Activated T-cell treated with anti-CD3 and anti-CD28 coated beads for 48 hours (primary cell): ENCODE measurements at regions not wholly inside any gene's neighbourhood (a gene's known extent, or its start where the extent isn't known, plus 50 kb on each side); places are given as distances from the start of the nearest gene placed in this dataset.

ENCODE experiments used
- DNase-seq: peaks from one replicate; pipeline ENCODE4 v3.0.0-alpha.2; 2020; ENCODE audit warnings: low read depth

DNA sequence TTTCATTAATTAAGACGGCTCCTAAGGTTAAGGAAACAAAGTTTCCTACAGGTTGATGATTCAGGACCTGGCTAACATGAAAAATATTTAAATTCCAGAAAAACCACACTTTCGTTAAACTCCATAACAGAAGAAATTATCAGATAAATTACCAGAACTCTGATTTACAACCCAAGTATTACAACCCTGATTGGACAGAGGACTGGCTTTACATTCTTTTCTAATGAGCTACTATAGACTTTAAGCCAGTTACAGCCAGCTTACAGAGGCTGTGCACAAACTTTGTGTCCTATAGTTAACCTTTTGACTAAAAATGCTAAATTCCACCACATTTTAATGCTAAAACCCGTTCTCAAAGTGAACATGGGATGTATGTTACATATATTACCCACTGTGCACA lies 458.6 kb downstream of the KCNJ3 start:
- no peak for DNase-seq

GRCh38 chr2:155151945-155152344 lies 453.4 kb downstream of the KCNJ3 start:
- no peak for DNase-seq

- no peak for DNase-seq
Observed at GRCh38 chr2:155151472-155151871, 453.0 kb downstream of the KCNJ3 start.

- no peak for DNase-seq
Observed at GRCh38 chr2:155145758-155146229, 447.3 kb downstream of the KCNJ3 start.

- DNase-seq = no peak
Observed at GRCh38 chr2:155141418-155141817, 442.9 kb downstream of the KCNJ3 start.

- DNase-seq = no peak
Observed at GRCh38 chr2:155125585-155126230, 427.2 kb downstream of the KCNJ3 start.

GRCh38 chr2:155115846-155116245 lies 417.4 kb downstream of the KCNJ3 start:
- DNase-seq = no peak

GRCh38 chr2:155111070-155111469 lies 412.6 kb downstream of the KCNJ3 start:
- no peak for DNase-seq

- no peak for DNase-seq
Observed at GRCh38 chr2:155109527-155109926, 411.0 kb downstream of the KCNJ3 start.

DNA sequence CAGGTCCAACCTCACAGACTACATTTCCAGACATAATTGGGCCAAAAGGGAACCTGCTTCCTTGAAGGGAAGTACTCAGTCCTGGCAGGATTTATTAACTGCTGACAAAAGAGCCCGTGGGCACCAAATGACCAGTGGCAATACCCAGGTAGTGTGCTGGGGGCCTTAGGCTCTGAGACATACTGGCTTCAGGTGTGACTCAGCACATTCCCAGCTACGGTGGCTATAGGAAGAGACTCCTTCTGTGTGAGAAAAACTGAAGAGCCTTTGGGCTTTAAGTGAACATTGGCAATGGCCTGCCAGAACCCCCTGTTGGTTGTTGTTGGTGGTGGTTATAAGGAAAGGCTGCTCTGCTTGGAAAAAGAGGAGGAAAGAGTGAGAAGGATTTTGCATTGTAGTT lies 401.8 kb downstream of the KCNJ3 start:
- DNase-seq = no peak

GRCh38 chr2:155099784-155100183 lies 401.3 kb downstream of the KCNJ3 start:
- no peak for DNase-seq

DNA sequence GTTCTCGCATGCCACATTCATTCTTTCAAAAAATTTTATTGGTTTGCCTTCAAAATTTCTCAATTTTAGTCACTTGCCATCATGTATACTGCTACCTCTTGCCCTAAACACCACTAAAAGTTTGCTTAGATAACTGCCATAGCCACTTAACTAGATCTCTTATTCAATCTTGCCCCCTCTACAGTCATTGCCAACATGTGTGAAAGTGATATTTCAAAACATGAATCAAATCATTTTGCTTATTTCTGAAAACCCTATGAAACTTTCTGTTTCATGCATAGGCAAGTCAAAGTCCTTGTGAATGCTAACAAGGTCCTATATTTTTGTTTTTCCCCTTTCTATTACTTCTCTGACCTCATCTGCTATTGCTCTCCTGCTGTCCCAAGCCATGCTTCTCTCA lies 397.1 kb downstream of the KCNJ3 start:
- no peak for DNase-seq

DNA sequence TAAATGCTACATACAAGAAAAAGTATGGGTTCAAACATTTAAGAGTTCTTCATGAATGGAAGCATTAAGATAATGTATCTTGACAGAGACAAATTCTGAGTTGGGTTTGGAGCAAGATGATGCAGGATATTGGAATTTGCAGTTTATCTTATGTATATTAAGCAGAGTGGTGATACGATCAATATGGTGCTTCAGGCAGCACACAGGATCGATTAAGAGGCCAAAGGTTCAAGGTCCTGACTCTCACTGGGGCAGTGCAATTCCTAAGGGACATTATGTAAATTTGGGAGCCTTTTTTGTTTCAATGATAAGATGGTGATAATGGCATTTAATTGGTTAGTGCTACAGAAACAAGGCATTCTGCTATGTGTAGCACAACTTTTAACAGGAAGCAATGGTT lies 381.9 kb downstream of the KCNJ3 start:
- no peak for DNase-seq

DNA sequence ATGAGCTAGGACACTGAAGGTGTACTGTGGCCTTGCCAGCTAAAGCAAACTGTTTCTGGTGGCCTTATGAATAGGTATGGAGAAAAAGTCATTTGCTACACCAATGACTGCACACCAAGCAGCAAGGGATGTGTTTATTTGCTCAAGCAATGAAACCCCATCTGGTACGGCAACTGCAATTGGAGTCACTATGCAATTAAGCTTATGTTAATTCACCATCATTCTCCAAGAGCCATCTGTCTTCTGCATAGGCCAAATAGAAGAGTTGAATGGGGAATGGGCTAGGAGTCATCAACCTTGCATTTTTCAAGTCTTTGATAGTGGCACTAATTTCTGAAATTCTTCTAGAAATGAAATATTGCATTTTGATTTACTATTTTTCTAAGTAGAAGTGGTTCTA lies 372.0 kb downstream of the KCNJ3 start:
- no peak for DNase-seq

GRCh38 chr2:155062922-155063258 lies 364.4 kb downstream of the KCNJ3 start:
- no peak for DNase-seq

GRCh38 chr2:155062250-155062921 lies 363.9 kb downstream of the KCNJ3 start:
- DNase-seq = no peak

DNA sequence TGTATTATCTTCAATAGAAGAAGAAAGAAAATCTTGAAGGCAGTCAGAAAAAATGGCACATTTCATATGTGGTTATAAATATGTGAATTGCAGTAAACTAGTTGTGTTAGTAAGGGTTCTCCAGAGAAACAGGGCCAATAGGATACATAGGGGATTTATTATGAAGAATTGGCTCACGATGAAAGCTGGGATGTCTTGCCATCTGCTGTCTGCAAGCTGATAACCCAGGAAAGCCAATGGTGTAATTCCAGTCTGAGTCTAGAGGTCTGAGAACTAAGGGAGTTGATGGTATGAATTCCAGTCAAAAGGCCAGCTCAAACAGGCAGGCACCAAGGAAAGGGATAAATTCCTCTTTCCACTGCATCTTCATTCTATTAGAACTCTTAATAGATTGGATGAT lies 362.4 kb downstream of the KCNJ3 start:
- DNase-seq = no peak

DNA sequence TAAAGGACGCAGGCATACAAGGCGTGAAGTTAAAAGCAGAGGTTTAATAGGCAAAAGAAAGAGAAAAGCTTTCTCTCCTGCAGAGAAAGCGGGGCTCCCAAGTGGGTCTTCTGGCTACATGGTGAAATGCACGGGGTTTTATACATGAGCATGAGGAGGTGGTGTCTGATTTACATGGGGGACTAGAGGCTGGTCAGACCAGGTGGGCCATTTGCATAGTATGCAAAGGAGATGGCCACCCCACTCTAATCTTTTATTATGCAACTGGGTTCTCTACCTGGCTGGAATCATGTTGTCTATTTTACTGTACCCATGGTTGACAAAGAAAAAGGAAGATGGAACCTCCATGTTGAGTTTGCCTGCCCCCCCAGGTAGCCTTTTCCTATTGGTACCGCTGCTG lies 356.2 kb downstream of the KCNJ3 start:
- DNase-seq = no peak

DNA sequence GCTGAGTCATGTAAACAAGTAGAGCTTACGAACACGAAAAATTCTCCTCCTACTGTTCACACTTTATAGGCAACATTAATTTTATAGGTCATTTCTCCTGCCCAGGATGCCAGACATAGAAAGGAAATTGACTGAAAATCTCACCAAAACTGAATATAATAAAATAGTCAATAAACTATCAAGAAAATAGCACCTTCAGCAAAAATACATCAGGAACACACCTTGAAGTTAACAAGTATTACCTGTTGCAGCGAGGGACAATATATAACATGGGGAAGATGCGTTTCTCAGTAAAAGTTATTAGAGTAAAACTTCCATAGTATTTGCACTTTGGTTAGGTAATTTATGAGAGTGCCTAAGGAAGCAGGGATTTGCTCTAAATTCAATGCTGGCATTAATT lies 344.6 kb downstream of the KCNJ3 start:
- no peak for DNase-seq

GRCh38 chr2:155035308-155035707 lies 336.8 kb downstream of the KCNJ3 start:
- DNase-seq = no peak

DNA sequence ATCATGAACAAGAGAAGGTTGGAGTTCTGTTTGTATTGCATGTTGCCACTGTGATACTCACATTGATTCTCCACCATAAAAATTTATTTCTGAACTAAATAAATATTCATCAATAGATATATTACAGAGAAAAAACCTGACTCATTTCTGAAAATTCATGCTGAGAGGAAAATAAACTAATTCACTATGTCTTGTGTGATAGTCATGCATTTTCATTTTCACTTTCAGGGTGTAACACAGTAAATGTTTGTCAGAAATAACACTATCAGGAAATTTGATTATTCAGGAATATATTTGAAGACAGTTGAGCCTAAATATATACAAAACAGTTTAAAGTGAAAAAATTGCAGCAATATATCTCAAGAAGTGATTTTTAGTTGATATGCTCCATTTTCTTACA lies 335.2 kb downstream of the KCNJ3 start:
- DNase-seq = no peak

- no peak for DNase-seq
Observed at GRCh38 chr2:155030296-155030695, 331.8 kb downstream of the KCNJ3 start.

DNA sequence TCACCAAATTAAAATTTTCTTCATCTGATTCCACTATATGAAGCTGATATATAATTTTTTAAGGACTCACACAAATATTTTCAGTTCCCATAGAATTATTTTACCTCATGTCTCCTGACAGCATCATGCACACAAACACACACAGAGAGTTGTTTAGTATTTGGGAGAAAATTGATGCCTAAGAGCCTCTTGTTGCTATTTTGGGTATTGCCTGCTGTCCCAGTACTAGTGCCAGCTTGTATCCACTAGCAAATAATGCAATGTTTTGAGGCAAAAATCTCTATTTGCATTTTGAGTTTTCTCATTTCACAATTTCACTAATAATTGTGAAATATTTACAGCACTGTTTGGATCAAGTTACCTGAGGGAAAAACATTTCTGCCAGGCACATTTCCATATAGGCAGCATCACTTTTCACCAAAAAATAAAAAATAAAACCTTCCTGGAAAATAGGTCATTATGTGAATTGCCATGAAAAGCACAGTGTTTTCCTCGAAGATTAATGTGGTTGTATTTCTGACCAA lies 328.2 kb downstream of the KCNJ3 start:
- DNase-seq = no peak

- no peak for DNase-seq
Observed at GRCh38 chr2:155023674-155024073, 325.2 kb downstream of the KCNJ3 start.
